IPS DF 4.7 (cell line): ENCODE measurements at regions not wholly inside any gene's neighbourhood (a gene's known extent, or its start where the extent isn't known, plus 50 kb on each side); places are given as distances from the start of the nearest gene placed in this dataset.
"Not testable (repeated sequence)": the region's sequence is repeated elsewhere in the genome, so short reads cannot be mapped to it uniquely, and the experiment has no call there.

Experiments
- DNase-seq: peaks from one replicate; pipeline ENCODE4 v3.0.0-alpha.2; 2013; ENCODE audit warnings: low spot score; ENCODE audit errors: extremely low read depth

DNA sequence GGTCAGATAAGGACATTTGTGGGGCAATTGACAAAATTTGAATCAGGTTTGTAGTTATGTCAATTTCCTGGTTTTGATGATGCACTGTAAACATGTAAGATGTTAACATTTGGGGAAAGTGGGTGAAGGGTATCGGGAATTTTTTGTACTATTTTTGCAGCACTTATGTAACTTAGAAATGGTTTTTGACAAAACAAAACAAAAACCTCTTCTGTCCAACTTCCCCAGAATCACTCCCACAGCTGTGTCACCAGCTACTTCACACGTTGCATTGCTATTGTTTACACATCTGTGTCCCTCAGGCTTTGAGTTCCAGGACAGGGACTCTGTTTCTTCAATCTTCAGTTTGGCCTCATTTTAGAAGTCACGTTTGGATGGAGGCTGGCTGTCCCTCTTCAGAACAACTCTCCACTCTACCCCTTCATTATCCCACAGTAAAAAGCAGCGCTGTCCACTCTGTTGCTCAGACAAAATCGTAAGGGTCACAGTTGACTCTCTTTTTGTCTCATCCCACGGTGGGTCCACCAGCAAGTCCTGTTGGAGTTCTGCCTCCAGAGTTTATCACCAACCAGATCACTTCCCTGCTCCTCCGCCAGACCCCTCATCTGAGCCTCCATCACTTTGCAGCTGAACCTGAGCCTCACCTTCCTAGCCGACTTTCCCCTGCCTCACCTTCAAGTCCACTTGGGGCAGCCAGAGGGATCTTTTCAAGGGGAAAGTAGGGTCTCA is 63.2 kb downstream of the NENF start:
- DNase-seq = no peak

DNA sequence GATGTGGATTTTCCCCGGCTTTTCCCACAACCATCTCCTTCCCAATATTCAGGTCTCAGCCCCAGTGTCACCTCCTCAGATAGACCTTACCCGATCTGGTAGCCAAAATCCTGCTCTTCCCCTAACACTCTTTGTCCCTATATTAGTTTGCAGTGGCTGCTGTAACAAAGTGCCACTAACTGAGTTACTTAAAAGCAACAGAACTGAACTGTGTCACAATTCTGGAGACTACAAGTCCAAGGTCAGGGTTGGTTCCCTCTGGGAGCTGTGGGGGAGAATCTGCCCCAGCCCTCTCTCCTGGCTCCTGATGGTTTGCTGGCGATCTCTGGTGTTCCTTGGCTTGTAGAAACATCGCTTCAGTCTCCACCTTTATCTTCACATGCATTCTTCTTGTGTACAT is 64.0 kb downstream of the NENF start:
- no peak for DNase-seq

DNA sequence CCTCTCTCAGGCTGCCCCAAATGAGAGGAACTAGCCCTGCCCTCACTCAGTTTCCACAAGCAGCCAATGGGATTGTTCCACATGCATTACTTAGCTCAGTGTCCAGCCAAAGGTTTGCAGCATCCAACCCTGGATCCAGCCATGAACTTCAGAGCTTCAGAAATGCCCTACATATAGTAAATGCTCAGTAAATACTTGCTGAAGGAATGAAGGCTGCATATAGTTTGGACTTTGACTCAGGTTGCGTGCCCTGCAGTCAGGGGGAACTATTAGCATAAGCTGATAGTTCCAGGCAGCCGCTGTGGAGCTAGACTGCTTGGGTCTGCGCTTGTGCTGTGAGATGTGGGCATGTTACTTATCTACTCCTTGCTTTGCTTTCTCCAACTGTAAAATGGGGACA is 64.8 kb downstream of the NENF start:
- no peak for DNase-seq

DNA sequence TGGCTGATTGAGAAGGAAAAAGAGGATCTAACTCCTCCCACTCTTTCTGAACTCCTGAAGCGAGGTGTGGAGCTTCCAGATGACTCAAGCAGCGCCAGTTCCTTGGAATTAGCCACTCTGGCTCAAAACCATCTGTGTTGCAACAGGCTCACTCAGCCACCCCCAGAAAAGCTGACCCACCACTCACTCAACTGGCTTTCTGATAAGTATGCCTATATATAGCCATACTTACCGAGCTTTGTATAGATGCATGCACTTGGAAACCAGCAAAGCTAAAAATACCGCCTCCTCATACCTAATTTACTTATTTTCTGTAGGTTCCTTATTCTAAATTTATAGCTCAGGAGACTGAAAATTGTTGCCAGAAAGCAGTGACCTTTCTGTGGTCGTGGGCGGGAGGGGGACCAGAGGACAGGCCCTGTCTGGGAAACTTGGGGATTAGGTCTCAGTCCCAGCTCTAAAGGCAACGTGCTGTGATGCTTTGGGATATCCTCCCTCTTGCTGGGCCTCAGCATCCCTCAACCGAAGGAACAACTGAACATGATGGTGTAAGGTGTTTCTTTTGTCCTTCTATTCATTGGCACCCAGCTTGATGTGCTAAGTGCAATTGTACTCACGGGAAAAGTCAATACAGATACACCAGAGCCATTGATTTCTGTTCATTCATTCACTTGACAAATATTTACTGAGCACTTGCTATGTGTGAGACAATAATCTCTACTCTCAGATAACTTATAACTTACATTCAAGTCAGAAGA is 65.7 kb downstream of the NENF start:
- DNase-seq = no peak

DNA sequence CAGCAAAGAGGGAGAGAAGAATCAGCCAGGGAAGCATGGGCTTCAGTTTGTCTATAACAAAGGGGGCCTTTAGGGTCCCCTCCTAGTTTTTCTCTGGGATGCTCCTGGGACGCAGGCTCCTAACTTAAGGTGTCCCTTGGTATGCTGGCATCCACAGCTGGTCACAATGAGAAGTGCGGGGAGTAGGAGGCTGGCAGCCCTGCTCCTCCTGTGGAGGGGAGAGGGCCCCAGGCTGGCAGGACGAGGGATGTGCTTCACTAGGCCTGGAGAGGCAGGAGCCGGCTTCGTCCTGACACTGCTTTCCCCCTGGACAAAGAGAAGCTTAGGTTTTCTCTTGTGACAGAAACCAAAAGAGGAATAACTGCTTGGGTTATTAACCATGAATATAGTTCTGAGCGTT is 67.6 kb downstream of the NENF start:
- no peak for DNase-seq

DNA sequence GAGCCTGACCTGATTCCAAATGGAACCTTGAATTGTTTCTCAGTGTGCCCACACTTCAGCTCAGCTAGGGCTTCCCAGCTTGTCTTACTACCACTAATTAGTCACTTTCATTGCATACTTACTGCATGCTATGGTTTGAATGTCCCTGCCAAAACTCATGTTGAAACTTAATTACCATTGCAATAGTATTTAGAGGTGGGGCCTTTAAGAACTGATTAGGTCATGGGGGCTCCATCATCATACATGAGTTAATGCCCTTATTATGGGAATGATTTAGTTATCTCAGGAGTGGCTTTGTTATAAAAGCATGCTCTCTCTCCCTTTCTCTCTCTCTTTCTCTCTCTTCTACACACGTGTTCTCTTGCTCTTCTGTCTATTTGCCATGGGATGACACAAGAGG is 68.3 kb downstream of the NENF start:
- no peak for DNase-seq

DNA sequence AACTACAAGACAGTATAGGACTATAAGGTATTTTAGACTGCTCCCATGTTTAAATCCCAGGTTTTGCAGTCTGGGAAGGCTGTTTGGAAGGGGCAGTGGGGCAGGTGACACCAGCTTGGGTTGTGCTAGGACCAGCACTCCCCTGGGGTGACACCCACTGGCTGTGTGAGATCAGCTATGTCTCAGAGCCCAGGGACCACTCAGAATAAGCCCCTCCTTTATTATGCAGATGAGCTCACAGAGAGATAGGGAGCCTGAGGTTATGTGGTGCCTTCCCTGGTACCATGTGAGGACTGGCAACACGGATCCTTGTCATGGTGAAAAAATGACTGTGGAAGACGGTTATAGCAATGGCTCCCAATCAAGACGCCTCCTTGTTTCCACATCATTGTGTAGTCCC is 71.0 kb downstream of the NENF start:
- no peak for DNase-seq

DNA sequence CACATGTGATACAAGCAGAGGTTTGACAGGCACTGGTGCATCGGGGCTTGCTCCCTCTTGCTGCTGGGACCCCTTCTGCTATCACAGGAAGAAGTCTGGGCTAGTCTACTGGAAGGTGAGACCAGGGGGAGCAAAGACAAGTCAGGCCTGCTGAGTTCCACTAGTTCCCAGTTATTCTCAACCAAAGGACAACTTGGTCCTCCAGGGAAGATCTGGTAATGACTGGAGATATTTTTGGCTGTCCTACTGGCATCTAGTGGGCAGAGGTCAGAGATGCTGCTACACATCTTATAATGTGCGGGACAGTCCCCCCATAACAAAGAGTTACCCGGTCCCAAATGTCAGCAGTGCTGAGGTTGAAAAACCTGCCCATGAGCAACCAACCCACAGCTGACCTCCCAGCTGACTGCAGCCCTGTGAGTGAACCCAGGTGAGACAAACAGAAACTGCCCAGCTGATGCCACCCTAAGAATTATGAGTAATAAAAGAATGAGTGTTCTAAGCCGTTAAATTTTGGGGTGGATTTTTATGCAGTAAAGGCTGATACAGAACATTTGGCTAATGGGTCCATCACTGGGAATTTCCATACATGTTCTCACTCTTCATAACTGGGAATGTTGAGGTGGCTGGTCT is 71.6 kb downstream of the NENF start:
- no peak for DNase-seq

GRCh38 chr1:212506666-212507065 is 73.9 kb downstream of the NENF start:
- no peak for DNase-seq

GRCh38 chr1:212507369-212507768 is 74.6 kb downstream of the NENF start:
- no peak for DNase-seq

DNA sequence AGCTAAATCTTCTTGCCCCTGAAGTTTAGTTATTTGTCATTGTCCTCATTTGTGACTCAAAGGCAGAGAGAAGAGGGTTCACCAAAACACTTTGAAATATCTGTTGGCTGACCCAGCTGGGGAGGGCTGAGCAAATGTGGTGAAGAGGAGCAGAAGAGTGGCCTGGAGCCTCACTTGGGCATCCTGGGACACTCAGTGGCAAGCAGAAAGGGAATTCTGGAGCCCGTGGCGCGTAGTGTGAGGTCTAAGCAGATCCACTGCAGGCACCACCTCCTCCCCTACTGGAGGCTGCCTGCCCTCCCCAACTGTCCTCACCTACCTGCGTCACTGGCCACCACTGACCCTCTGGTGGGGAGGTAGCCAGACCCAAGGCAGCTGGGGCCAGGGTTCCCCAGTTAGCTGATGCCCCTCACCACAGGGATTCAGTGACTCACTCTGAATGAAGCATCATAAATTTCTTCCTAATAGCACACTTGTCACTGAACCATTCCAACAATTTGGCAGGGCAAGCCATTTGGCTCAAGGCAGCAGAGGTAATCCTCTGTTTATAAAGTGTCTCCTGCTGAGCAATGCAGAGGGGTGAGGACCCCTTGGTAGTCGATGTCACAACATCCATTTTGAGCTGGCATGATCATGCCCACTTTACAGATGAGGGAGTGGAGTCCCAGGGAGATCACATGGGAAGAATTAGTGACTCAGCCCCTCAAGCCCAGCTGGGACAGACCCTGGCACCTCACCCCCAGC is 80.3 kb downstream of the NENF start:
- no peak for DNase-seq

GRCh38 chr1:212513586-212513985 is 80.9 kb downstream of the NENF start:
- no peak for DNase-seq

- DNase-seq = no peak
These were observed 81.4 kb downstream of the NENF start for GRCh38 chr1:212514056-212514614.

DNA sequence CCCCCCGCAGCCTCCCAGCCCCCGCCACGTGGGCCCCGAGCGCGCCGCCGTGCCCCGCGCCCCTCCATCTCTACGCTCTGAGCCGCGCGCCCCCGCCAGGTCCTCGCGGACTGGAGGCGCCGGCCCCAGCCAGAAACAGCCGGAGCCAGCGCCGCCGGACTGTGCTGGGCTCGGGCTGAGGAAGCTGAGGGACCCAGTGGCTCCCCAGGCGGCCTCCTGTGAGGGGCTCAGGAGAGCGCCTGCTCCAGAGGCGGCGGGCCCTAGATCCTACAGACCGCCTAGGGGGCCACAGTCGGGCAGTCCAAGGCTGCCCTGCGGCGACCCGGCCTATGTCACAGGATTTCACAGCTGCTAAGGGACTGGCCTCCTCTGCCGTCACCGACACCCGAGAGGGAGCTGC is 82.1 kb downstream of the NENF start:
- DNase-seq = no peak

DNA sequence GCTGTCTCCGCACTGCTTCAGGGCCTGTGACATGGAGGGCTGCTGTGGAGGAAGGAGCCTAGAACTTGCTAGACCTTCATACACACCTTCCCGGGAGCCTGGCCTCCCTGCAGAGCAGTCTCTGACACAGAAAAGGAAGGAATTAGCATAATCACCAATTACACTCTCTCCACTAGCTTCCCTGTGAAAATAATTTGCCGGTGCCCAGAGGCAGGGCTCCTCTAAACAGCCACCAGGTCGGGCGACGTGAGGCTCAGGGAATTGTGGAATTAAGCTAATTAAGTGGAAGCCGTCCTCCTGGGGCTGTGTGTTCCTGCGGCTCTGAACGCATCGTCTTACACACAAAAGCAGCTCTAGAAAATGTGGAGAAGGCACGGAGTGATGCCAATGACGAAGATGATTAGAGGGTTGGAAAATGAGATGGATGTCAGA is 82.6 kb downstream of the NENF start:
- DNase-seq = no peak

DNA sequence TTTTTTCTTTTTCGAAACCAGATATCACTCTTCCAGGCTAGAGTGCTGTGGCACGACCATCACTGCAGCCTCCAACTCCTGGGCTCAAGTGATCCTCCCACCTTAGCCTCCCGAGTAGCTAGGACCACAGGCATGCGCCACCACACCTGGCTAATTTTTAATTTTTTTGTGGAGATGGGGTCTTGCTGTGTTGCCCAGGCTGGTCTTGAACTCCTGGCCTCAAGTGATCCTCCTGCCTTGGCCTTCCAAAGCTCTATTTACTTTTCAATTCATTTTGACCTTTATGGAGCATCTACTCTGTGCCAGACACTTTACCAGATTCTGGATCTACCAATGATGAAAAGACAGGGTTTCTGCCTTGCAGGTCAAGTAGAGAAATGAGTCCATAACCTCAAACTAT is 83.3 kb downstream of the NENF start:
- DNase-seq = not testable (repeated sequence)

- DNase-seq = no peak
These were observed 85.7 kb downstream of the NENF start for GRCh38 chr1:212518188-212519054.

GRCh38 chr1:212519131-212519530 is 86.4 kb downstream of the NENF start:
- DNase-seq = no peak

DNA sequence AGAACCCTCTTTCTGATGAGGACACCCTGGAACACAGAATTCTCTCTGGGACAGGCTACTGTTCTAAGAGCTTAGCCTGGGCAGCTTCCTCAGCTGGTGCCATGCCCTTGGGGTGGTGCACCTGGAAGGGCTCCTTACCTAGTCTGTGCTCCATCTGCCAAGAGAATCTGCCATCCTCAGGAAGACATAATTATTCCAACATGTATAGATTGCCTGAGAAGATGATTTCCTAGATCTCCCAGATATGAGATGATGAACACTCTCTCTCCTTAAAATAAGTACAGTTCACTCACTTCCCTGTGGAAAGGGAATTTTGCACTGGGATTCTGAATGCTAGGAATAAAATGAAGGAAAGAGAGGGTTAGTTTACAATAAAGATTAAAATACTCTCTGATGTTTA is 87.6 kb downstream of the NENF start:
- DNase-seq = no peak

- no peak for DNase-seq
These were observed 87.8 kb upstream of the ATF3 start for GRCh38 chr1:212520746-212521145.
